ENCODE measurements at regions not wholly inside any gene's neighbourhood (a gene's known extent, or its start where the extent isn't known, plus 50 kb on each side); places are given as distances from the start of the nearest gene placed in this dataset.
A peak's percentile ranks its signal among the peaks of the same experiment; 100 is the strongest.

- TF ChIP-seq SIX5 (IDR thresholded peaks at IDR 0.05; ENCODE audit: low read depth, low read length) = no peak
Measured at GRCh38 chr19:31204115-31204514, 145.1 kb downstream of the TSHZ3 start (continued).

- POLR2A ChIA-PET (ENCODE audit: partially characterized antibody) = no interaction called here
- H3K9me3 ChIP-seq (ENCODE audit: insufficient read depth in 2 of 2, low read depth in 1 of 2, low read length in 1 of 2) = no peaks in the 10 kb centered on the region
- H3K23ac ChIP-seq (ENCODE audit: insufficient read length) = no peak overlapping the region
Measured at GRCh38 chr19:31185261-31185660, 164.0 kb downstream of the TSHZ3 start.

More at GRCh38 chr19:31185261-31185660, 164.0 kb downstream of the TSHZ3 start:
- TF ChIP-seq CTCF (IDR thresholded peaks at IDR 0.05; ENCODE audit: control extremely low read depth in 1 of 3, insufficient read depth in 1 of 3, low read depth in 1 of 3, low read length in 3 of 3) (peak in 2 of 3 experiments; percentile 6 to 18; a peak in 1 of 4 replicates), JUN (IDR thresholded peaks at IDR 0.05; ENCODE audit: low read depth, low read length) (no peak), RAD21 (IDR thresholded peaks at IDR 0.05 in 1 of 2, conservative IDR thresholded peaks at IDR 0.05 in 1 of 2; ENCODE audit: low read depth in 2 of 2, low read length in 2 of 2) (peak in 1 of 2 experiments; percentile 31; a peak in 1 of 4 replicates)
- no peak for FAIRE-seq
- Histone ChIP-seq H3K14ac (ENCODE audit: insufficient read length) (no peak overlapping the region), H2BK5ac (ENCODE audit: low read depth, low read length) (no peak overlapping the region), H3K36me3 (ENCODE audit: control insufficient read depth in 2 of 4, insufficient read depth in 4 of 4, low read length in 3 of 4) (no peaks in the 10 kb centered on the region), H4K5ac (ENCODE audit: insufficient read length, low read depth, low read length) (no peak overlapping the region), H2AK5ac (ENCODE audit: low read depth, low read length) (no peak overlapping the region), H3K4ac (replicated peaks; ENCODE audit: insufficient read length, low read depth, low read length) (no peak overlapping the region), H3K18ac (ENCODE audit: extremely low read depth, low read length) (no peak overlapping the region), H3K27ac (ENCODE audit: low read depth, low read length) (no peak overlapping the region), H3K4me2 (ENCODE audit: insufficient read depth in 1 of 2, low read depth in 2 of 2, low read length in 2 of 2) (no peak overlapping the region), H3K56ac (replicated peaks; ENCODE audit: insufficient read length, low read depth, low read length) (no peak overlapping the region), H2AFZ (ENCODE audit: low read length) (no peak overlapping the region), H3K9ac (replicated peaks in 1 of 4; ENCODE audit: extremely low read depth in 1 of 4, low read depth in 3 of 4, low read length in 3 of 4) (no peak overlapping the region), H4K20me1 (replicated peaks in 1 of 2; ENCODE audit: control insufficient read depth in 1 of 2, insufficient read depth in 2 of 2, low read length in 2 of 2) (no peaks in the 10 kb centered on the region), H4K8ac (ENCODE audit: extremely low read depth, insufficient read depth, low read length) (no peak overlapping the region), H4K91ac (replicated peaks; ENCODE audit: insufficient read length, low read length) (no peak overlapping the region), H2BK20ac (ENCODE audit: low read length) (no peak overlapping the region), H2BK120ac (replicated peaks; ENCODE audit: low read depth, low read length) (no peak overlapping the region), H2BK12ac (ENCODE audit: low read depth, low read length) (no peak overlapping the region), H3K79me1 (ENCODE audit: low read depth, low read length) (no peaks in the 10 kb centered on the region), H3K4me3 (ENCODE audit: extremely low read depth in 1 of 4, insufficient read depth in 2 of 4, low read depth in 3 of 4, low read length in 4 of 4) (no peak overlapping the region), H3K27me3 (replicated peaks in 1 of 4; ENCODE audit: control insufficient read depth in 3 of 4, extremely low read depth in 1 of 4, insufficient read depth in 3 of 4, low read length in 3 of 4) (no peaks in the 10 kb centered on the region; a peak in 1 of 7 replicates), H3K4me1 (replicated peaks in 1 of 4; ENCODE audit: control insufficient read depth in 3 of 4, insufficient read depth in 4 of 4, low read length in 3 of 4) (peaks cover 0 to 3% (median 0%) of the 10 kb centered on the region in 4 experiments; a peak in 2 of 7 replicates), H3K23me2 (ENCODE audit: low read depth, low read length) (no peaks in the 10 kb centered on the region), H2BK15ac (ENCODE audit: low read length) (no peak overlapping the region), H3K79me2 (ENCODE audit: control insufficient read depth in 1 of 2, insufficient read depth in 2 of 2, low read length in 2 of 2) (no peaks in the 10 kb centered on the region)
- CTCF ChIA-PET (ENCODE audit: partially characterized antibody) = interaction anchor here (0.8 to 1.6 kb wide), 6 partner anchors 9 to 131 kb away, joined by 3 to 5 read pairs (median 3); no protein-coding TSS in a partner anchor
- WGBS, 2 experiments (ENCODE audit: extremely low coverage in 1 of 2, insufficient coverage in 1 of 2, insufficient read length in 1 of 2, insufficient replicate concordance in 2 of 2, low coverage in 1 of 2, low lambda C conversion rate in 2 of 2, missing lambda C conversion rate in 1 of 2) = 84% methylated on average over 2 of the region's 2 CpGs; no CpG with 5 or more reads in 1 of the 2 experiments
- DNase-seq (ENCODE audit: low read depth in 1 of 2, low spot score in 2 of 2) = no peak
